ENCODE measurements at regions not wholly inside any gene's neighbourhood (a gene's known extent, or its start where the extent isn't known, plus 50 kb on each side); places are given as distances from the start of the nearest gene placed in this dataset.

DNA sequence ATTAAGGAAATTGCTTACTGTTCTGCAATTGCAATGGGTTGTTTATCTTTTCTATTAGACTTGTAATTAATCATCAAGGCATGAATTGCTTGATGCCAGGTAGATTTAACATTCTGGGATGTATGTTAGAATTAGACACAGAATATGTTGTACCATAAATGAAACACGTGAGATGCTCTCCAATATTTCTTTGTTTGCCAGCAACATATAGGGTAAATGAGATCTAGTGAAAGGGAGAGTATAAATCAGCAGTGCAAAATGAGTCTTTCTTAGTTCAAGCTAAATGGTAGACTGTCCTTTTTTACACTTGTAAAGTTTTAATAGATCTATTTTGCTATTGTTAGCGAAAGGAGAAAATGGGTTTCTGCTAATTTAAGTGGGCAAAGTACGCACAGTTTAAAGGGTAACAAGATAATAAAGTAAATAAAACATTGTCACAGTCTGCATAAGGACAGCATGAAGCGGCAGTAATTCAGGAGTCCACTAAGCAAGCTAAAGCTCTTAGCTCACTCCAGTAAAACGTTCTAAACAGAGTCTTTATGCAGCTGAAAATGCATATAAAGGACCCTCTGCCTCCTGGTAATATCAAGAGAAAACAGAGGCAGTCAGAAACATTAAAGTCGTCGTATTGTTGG, 1137.1 kb downstream of the OLFM4 start:
- TF ChIP-seq, protein P1, sequence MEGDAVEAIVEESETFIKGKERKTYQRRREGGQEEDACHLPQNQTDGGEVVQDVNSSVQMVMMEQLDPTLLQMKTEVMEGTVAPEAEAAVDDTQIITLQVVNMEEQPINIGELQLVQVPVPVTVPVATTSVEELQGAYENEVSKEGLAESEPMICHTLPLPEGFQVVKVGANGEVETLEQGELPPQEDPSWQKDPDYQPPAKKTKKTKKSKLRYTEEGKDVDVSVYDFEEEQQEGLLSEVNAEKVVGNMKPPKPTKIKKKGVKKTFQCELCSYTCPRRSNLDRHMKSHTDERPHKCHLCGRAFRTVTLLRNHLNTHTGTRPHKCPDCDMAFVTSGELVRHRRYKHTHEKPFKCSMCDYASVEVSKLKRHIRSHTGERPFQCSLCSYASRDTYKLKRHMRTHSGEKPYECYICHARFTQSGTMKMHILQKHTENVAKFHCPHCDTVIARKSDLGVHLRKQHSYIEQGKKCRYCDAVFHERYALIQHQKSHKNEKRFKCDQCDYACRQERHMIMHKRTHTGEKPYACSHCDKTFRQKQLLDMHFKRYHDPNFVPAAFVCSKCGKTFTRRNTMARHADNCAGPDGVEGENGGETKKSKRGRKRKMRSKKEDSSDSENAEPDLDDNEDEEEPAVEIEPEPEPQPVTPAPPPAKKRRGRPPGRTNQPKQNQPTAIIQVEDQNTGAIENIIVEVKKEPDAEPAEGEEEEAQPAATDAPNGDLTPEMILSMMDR (IDR thresholded peaks at IDR 0.05), result no peak
- TF ChIP-seq EP300 (IDR thresholded peaks at IDR 0.05), result no peak

All from sigmoid colon (tissue), 4 donors.